ENCODE measurements at regions not wholly inside any gene's neighbourhood (a gene's known extent, or its start where the extent isn't known, plus 50 kb on each side); places are given as distances from the start of the nearest gene placed in this dataset.

- H3K9me3 Mint-ChIP-seq = no peaks in the 10 kb centered on the region
- H3K27me3 Mint-ChIP-seq (ENCODE audit: insufficient read depth) = no peaks in the 10 kb centered on the region
- TF ChIP-seq CTCF (IDR thresholded peaks at IDR 0.05) = no peak
- H3K4me1 Mint-ChIP-seq (ENCODE audit: low read depth) = peaks cover 26% of the 10 kb centered on the region
- peak overlapping the region; percentile 64 for H3K4me3 Mint-ChIP-seq
- no peak for DNase-seq
- H3K27ac Mint-ChIP-seq = peak overlapping the region; percentile 44
- H3K36me3 Mint-ChIP-seq (ENCODE audit: low read depth) = peaks cover 4% of the 10 kb centered on the region; the same call in 1 of the 2 replicates
Observed at GRCh38 chr5:142492781-142493281, 168.0 kb upstream of the SPRY4 start.

- Mint-ChIP-seq H3K4me1 (ENCODE audit: low read depth) (peaks cover 28% of the 10 kb centered on the region), H3K27ac (no peak overlapping the region), H3K9me3 (no peaks in the 10 kb centered on the region), H3K4me3 (no peak overlapping the region), H3K27me3 (ENCODE audit: insufficient read depth) (no peaks in the 10 kb centered on the region), H3K36me3 (ENCODE audit: low read depth) (peaks cover 4% of the 10 kb centered on the region; the same call in 1 of the 2 replicates)
- TF ChIP-seq CTCF (IDR thresholded peaks at IDR 0.05) = no peak
- no peak for DNase-seq
Observed at GRCh38 chr5:142491679-142492078, 166.9 kb upstream of the SPRY4 start.

GRCh38 chr5:142491270-142491669, 166.4 kb upstream of the SPRY4 start:
- Mint-ChIP-seq H3K27ac (no peak overlapping the region; the same call in 1 of the 2 replicates), H3K9me3 (no peaks in the 10 kb centered on the region), H3K4me3 (no peak overlapping the region), H3K4me1 (ENCODE audit: low read depth) (peaks cover 31% of the 10 kb centered on the region), H3K27me3 (ENCODE audit: insufficient read depth) (no peaks in the 10 kb centered on the region), H3K36me3 (ENCODE audit: low read depth) (peaks cover 8% of the 10 kb centered on the region; the same call in 1 of the 2 replicates)
- DNase-seq = no peak
- TF ChIP-seq CTCF (IDR thresholded peaks at IDR 0.05) = no peak

GRCh38 chr5:142486581-142486980, 161.8 kb upstream of the SPRY4 start:
- H3K27me3 Mint-ChIP-seq (ENCODE audit: insufficient read depth) = peaks cover 1% of the 10 kb centered on the region; the same call in 1 of the 2 replicates
- 0 out of 2 replicates have a peak, but pooled peaks cover 7% of the 10 kb centered on the region for H3K9me3 Mint-ChIP-seq
- no peak for TF ChIP-seq CTCF (IDR thresholded peaks at IDR 0.05)
- H3K36me3 Mint-ChIP-seq (ENCODE audit: low read depth) = peaks cover 22% of the 10 kb centered on the region
- H3K4me3 Mint-ChIP-seq = 0 out of 2 replicates have a peak overlapping the region, but pooled peaks have one; percentile 1
- H3K27ac Mint-ChIP-seq = no peak overlapping the region
- peaks cover 38% of the 10 kb centered on the region for H3K4me1 Mint-ChIP-seq (ENCODE audit: low read depth)
- DNase-seq = peak; percentile 20

- 0 out of 2 replicates have a peak, but pooled peaks cover 7% of the 10 kb centered on the region for H3K9me3 Mint-ChIP-seq
- peaks cover 22% of the 10 kb centered on the region for H3K36me3 Mint-ChIP-seq (ENCODE audit: low read depth)
- TF ChIP-seq CTCF (IDR thresholded peaks at IDR 0.05) = no peak
- peak overlapping the region; percentile 15; the same call in 1 of the 2 replicates for H3K27ac Mint-ChIP-seq
- no peak overlapping the region for H3K4me3 Mint-ChIP-seq
- H3K27me3 Mint-ChIP-seq (ENCODE audit: insufficient read depth) = peaks cover 1% of the 10 kb centered on the region; the same call in 1 of the 2 replicates
- peaks cover 41% of the 10 kb centered on the region for H3K4me1 Mint-ChIP-seq (ENCODE audit: low read depth)
- no peak for DNase-seq
Observed at GRCh38 chr5:142486020-142486419, 161.2 kb upstream of the SPRY4 start.
